ENCODE measurements at regions not wholly inside any gene's neighbourhood (a gene's known extent, or its start where the extent isn't known, plus 50 kb on each side); places are given as distances from the start of the nearest gene placed in this dataset.

GRCh38 chr10:10017716-10018115 is 1000.0 kb upstream of the CELF2 start:
- TF ChIP-seq, protein P1, sequence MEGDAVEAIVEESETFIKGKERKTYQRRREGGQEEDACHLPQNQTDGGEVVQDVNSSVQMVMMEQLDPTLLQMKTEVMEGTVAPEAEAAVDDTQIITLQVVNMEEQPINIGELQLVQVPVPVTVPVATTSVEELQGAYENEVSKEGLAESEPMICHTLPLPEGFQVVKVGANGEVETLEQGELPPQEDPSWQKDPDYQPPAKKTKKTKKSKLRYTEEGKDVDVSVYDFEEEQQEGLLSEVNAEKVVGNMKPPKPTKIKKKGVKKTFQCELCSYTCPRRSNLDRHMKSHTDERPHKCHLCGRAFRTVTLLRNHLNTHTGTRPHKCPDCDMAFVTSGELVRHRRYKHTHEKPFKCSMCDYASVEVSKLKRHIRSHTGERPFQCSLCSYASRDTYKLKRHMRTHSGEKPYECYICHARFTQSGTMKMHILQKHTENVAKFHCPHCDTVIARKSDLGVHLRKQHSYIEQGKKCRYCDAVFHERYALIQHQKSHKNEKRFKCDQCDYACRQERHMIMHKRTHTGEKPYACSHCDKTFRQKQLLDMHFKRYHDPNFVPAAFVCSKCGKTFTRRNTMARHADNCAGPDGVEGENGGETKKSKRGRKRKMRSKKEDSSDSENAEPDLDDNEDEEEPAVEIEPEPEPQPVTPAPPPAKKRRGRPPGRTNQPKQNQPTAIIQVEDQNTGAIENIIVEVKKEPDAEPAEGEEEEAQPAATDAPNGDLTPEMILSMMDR (IDR thresholded peaks at IDR 0.05; ENCODE audit: poor library complexity): no peak
- no peak for TF ChIP-seq EZH2 (IDR thresholded peaks at IDR 0.05; ENCODE audit: borderline replicate concordance)
